A673 (cell line): ENCODE measurements at regions not wholly inside any gene's neighbourhood (a gene's known extent, or its start where the extent isn't known, plus 50 kb on each side); places are given as distances from the start of the nearest gene placed in this dataset.

Experiments used
- BruUV-seq: library from RNA; stranded (reverse); fragments of 400-500 nt; replicated peaks from 2 replicates; lab custom pipeline; 2021; lab: Mats Ljungman, UMichigan
- CTCF ChIA-PET: fragments of 300-600 bp; sonication (Branson Sonifier 250); formaldehyde crosslinking; loops from one replicate; lab custom pipeline; 2022; ENCODE audit warnings: antibody characterized with exemption; lab: Charles Lee
- POLR2A ChIA-PET: fragments of 300-600 bp; sonication (Branson Sonifier 250); formaldehyde crosslinking; loops from one replicate; lab custom pipeline; 2022; ENCODE audit warnings: antibody characterized with exemption; ENCODE audit not compliant: low non-redundant PET; lab: Charles Lee
- DNase-seq: peaks from one replicate; pipeline ENCODE4 v3.0.0-alpha.2; 2015; ENCODE audit warnings: low spot score
- H3K27ac ChIP-seq: fragments of 200-600 bp; sonication (generic); 2 replicates; pipeline ENCODE4 v1.5.1; 2016; ENCODE audit warnings: mixed run types, low read depth, mild to moderate bottlenecking, mixed read lengths, antibody characterized with exemption, low read length; ENCODE audit not compliant: poor library complexity, severe bottlenecking
- H3K27me3 ChIP-seq: fragments of 200-600 bp; sonication (generic); replicated peaks from 2 replicates; pipeline ENCODE4 v1.6.1; 2017; ENCODE audit warnings: mixed run types, low read depth, mild to moderate bottlenecking, mixed read lengths, antibody characterized with exemption, low read length; ENCODE audit not compliant: insufficient read depth, poor library complexity
- H3K36me3 ChIP-seq: fragments of 200-600 bp; sonication (generic); 2 replicates; pipeline ENCODE4 v1.6.1; 2016; ENCODE audit warnings: mixed run types, mild to moderate bottlenecking, mixed read lengths, antibody characterized with exemption, low read length; ENCODE audit not compliant: insufficient read depth, poor library complexity, severe bottlenecking
- H3K4me1 ChIP-seq: fragments of 200-600 bp; sonication (generic); 2 replicates; pipeline ENCODE4 v1.6.1; 2017; ENCODE audit warnings: mixed run types, mild to moderate bottlenecking, mixed read lengths, antibody characterized with exemption, low read length; ENCODE audit not compliant: insufficient read depth, poor library complexity, severe bottlenecking
- H3K4me3 ChIP-seq: fragments of 200-600 bp; sonication (generic); 2 replicates; pipeline ENCODE4 v1.5.1; 2016; ENCODE audit warnings: low read depth, mixed run types, mild to moderate bottlenecking, mixed read lengths, low read length; ENCODE audit not compliant: poor library complexity, severe bottlenecking
- H3K9me3 ChIP-seq: fragments of 200-600 bp; sonication (generic); 2 replicates; pipeline ENCODE4 v1.6.1; 2016; ENCODE audit warnings: mixed run types, low read depth, mild to moderate bottlenecking, mixed read lengths, antibody characterized with exemption, low read length; ENCODE audit not compliant: poor library complexity, severe bottlenecking
- CTCF ChIP-seq: fragments of 300-800, 200-600 bp; sonication (generic); conservative IDR thresholded peaks from 2 replicates; pipeline ENCODE4 v1.5.1; 2017; ENCODE audit warnings: low read depth, mild to moderate bottlenecking, antibody characterized with exemption, low read length, moderate library complexity, mixed read lengths
- EZH2 ChIP-seq: fragments of 200-600 bp; sonication (generic); IDR thresholded peaks from 2 replicates; pipeline ENCODE4 v1.6.1; 2017; ENCODE audit warnings: borderline replicate concordance, low read depth, mild to moderate bottlenecking, mixed read lengths, antibody characterized with exemption, low read length; ENCODE audit not compliant: poor library complexity, severe bottlenecking
- intact Hi-C: fragments of 100-400 bp; cut with micrococcal nuclease; formaldehyde crosslinking; loops from one replicate; pipeline ENCODE4 v1.10.0; 2022; ENCODE audit not compliant: unreplicated experiment

- intact Hi-C loops = no loop called here
- no TSS peak for BruUV-seq
- Histone ChIP-seq H3K27ac (no peak overlapping the region), H3K27me3 (no peaks in the 10 kb centered on the region), H3K4me1 (no peaks in the 10 kb centered on the region), H3K9me3 (no peaks in the 10 kb centered on the region), H3K36me3 (no peaks in the 10 kb centered on the region), H3K4me3 (no peak overlapping the region)
- POLR2A ChIA-PET = no interaction called here
- CTCF ChIA-PET = no interaction called here
- TF ChIP-seq CTCF (no peak), EZH2 (no peak)
- no peak for DNase-seq
Observed at GRCh38 chr17:63106050-63106449, 140.0 kb downstream of the TANC2 start.

DNA sequence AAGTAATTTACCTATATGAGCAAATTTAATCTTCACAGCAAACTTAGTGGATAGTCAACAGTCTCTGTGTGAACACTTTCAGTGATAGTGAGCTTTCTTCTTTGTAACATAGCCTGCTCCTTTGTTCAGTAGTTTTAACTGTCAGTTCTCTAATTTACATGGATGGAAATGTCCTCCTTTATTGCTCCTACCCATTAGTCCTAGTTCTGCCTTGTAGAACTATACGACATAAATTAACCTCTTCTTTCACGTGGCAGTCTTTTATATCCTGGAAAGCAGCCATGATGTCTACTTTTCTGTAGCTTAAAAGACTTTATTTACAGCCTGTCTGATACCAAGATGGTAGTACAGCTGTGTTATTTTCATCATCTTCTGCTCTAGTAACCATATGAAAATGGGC is 143.6 kb downstream of the TANC2 start:
- DNase-seq = no peak
- Histone ChIP-seq H3K4me3 (no peak overlapping the region), H3K36me3 (no peaks in the 10 kb centered on the region), H3K27me3 (no peaks in the 10 kb centered on the region), H3K4me1 (no peaks in the 10 kb centered on the region), H3K9me3 (no peaks in the 10 kb centered on the region), H3K27ac (no peak overlapping the region)
- ChIA-PET CTCF (interaction anchor here (1.3 kb wide), 1 partner anchor 297 kb away, joined by 4 read pairs; no protein-coding TSS in a partner anchor), POLR2A (interaction anchor here (0.5 kb wide), 1 partner anchor 955 kb away, joined by 9 read pairs; no protein-coding TSS in a partner anchor)
- intact Hi-C loops = no loop called here
- BruUV-seq = no TSS peak
- TF ChIP-seq EZH2 (no peak), CTCF (no peak)

- no TSS peak for BruUV-seq
- H3K27ac ChIP-seq = no peak overlapping the region
- H3K4me1 ChIP-seq = no peaks in the 10 kb centered on the region
- no peaks in the 10 kb centered on the region for H3K9me3 ChIP-seq
- DNase-seq = peak; percentile 31
- no peak overlapping the region for H3K4me3 ChIP-seq
- H3K36me3 ChIP-seq = no peaks in the 10 kb centered on the region
- intact Hi-C loops = no loop called here
- CTCF ChIA-PET = interaction anchor here (1.4 kb wide), 1 partner anchor 293 kb away, joined by 9 read pairs; no protein-coding TSS in a partner anchor
- no peaks in the 10 kb centered on the region for H3K27me3 ChIP-seq
- TF ChIP-seq CTCF = peak; percentile 41; the same call in 1 of the 2 replicates
- TF ChIP-seq EZH2 = no peak
- POLR2A ChIA-PET = no interaction called here
Observed at GRCh38 chr17:63113167-63113566, 147.1 kb downstream of the TANC2 start.
